ENCODE measurements at regions not wholly inside any gene's neighbourhood (a gene's known extent, or its start where the extent isn't known, plus 50 kb on each side); places are given as distances from the start of the nearest gene placed in this dataset.

- no peak for TF ChIP-seq CTCF (IDR thresholded peaks at IDR 0.05; ENCODE audit: low read depth, low read length)
- no peak overlapping the region for H3K4me3 ChIP-seq (ENCODE audit: low read depth, low read length)
Observed at GRCh38 chr16:54546521-54546920, 259.9 kb upstream of the IRX3 start.

- no peak overlapping the region for H3K4me3 ChIP-seq (ENCODE audit: low read depth, low read length)
- no peak for TF ChIP-seq CTCF (IDR thresholded peaks at IDR 0.05; ENCODE audit: low read depth, low read length)
Observed at GRCh38 chr16:54545854-54546511, 259.4 kb upstream of the IRX3 start.

- TF ChIP-seq CTCF (IDR thresholded peaks at IDR 0.05; ENCODE audit: low read depth, low read length): no peak
- H3K4me3 ChIP-seq (ENCODE audit: low read depth, low read length): no peak overlapping the region
Observed at GRCh38 chr16:54544553-54545180, 258.1 kb upstream of the IRX3 start.

DNA sequence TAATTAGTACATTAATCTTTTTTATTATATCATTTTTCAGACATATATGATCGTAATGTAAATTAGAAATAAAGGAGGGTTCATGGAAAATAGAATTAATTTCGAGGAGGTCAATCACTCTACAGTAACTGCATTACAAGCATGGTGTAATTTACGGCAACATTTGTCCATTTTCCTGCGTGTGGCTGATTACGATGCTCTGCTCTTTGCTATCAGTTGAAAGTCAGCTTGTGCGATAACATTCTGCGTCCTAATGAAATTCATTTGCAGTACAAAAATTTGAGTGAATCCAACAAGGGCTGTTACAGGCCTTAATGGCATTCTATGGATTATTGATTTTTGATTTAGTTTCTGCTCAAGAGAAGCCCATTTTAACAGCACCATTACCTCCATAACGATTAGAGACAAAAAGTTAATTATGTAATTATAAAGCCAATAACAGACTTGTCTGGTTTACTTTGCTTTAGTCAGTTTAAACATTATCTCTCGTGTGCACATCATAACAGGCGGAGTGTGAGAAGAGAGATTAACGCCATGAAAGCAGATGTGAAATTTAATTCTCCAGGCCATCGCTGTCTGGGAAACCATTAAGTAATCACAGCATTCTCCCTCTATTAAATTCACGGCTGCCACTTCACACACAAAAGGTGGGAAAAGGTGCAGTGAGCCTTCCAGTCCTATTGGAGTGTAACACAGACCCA lies 256.4 kb upstream of the IRX3 start:
- no peak overlapping the region for H3K4me3 ChIP-seq (ENCODE audit: low read depth, low read length)
- no peak for TF ChIP-seq CTCF (IDR thresholded peaks at IDR 0.05; ENCODE audit: low read depth, low read length)

DNA sequence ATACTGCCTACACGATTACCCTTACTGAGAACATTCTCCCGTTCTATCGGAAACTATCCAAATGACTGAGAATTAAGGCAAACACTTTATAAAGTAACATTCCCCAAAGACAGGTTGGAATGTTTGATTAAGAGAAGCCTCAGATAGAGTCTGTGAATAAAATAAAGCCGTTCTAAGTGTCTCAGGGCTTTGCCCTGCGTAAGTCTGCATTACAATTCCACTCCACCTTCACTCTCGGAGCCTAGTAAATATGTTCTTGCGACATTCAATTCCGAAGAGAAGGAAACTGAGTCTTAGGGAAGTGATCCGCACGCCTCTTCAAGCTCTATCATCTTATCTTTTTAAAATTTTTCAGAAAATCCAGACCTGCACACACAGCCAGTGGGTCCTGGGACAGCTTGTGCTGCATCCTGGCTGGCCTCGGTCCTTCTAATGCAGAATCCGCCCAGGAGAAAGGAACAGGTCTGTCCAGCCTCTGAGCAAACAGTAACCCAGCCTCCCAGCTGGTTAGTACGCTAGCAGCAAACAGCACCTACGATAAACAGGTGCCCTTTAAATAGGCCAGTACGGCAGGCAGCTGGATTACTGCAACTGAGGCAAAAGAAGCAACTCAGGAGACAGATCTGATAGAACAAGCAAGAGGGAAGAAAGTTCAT lies 254.1 kb upstream of the IRX3 start:
- no peak overlapping the region for H3K4me3 ChIP-seq (ENCODE audit: low read depth, low read length)
- TF ChIP-seq CTCF (IDR thresholded peaks at IDR 0.05; ENCODE audit: low read depth, low read length): no peak

GRCh38 chr16:54538276-54538675 lies 251.7 kb upstream of the IRX3 start:
- no peak overlapping the region for H3K4me3 ChIP-seq (ENCODE audit: low read depth, low read length)
- no peak for TF ChIP-seq CTCF (IDR thresholded peaks at IDR 0.05; ENCODE audit: low read depth, low read length)

Data from WI38 (cell line).